NT2/D1 (cell line): ENCODE measurements at regions not wholly inside any gene's neighbourhood (a gene's known extent, or its start where the extent isn't known, plus 50 kb on each side); places are given as distances from the start of the nearest gene placed in this dataset.

Source experiments
- DNase-seq: peaks from one replicate; pipeline ENCODE4 v3.0.0-alpha.2; 2011; ENCODE audit warnings: low read depth, low spot score
- H3K27me3 ChIP-seq: 2 replicates; pipeline ENCODE4 v1.6.0; 2011; ENCODE audit warnings: mild to moderate bottlenecking; ENCODE audit not compliant: insufficient read length, insufficient read depth
- H3K36me3 ChIP-seq: 2 replicates; pipeline ENCODE4 v1.6.1; 2011; ENCODE audit warnings: mild to moderate bottlenecking, low read length, mixed read lengths; ENCODE audit not compliant: insufficient read depth, insufficient read length
- H3K4me1 ChIP-seq: 2 replicates; pipeline ENCODE4 v1.5.1; 2011; ENCODE audit not compliant: insufficient read depth, insufficient read length
- H3K4me3 ChIP-seq: 2 replicates; pipeline ENCODE4 v1.5.1; 2011; ENCODE audit warnings: low read depth; ENCODE audit not compliant: insufficient read length
- H3K9ac ChIP-seq: 2 replicates; pipeline ENCODE4 v1.6.0; 2011; ENCODE audit warnings: low read depth; ENCODE audit not compliant: insufficient read length
- H3K9me3 ChIP-seq: 2 replicates; pipeline ENCODE4 v1.5.1; 2011; ENCODE audit warnings: mild to moderate bottlenecking, low read length; ENCODE audit not compliant: insufficient read depth
- SUZ12 ChIP-seq: IDR thresholded peaks from 2 replicates; pipeline ENCODE4 v1.6.1; 2011; ENCODE audit not compliant: insufficient read length, insufficient read depth; ENCODE audit errors: extremely low read depth
- YY1 ChIP-seq: IDR thresholded peaks from 2 replicates; pipeline ENCODE4 v1.6.1; 2011; ENCODE audit not compliant: insufficient read length, insufficient read depth
- ZNF274 ChIP-seq: IDR thresholded peaks from 2 replicates; pipeline ENCODE4 v1.6.1; 2011; ENCODE audit warnings: mild to moderate bottlenecking, low read depth, low read length

- Histone ChIP-seq H3K4me1 (peaks cover 26% of the 10 kb centered on the region), H3K9me3 (no peaks in the 10 kb centered on the region), H3K36me3 (no peaks in the 10 kb centered on the region), H3K27me3 (no peaks in the 10 kb centered on the region), H3K4me3 (no peak overlapping the region), H3K9ac (no peak overlapping the region)
- no peak for DNase-seq
- no peak for TF ChIP-seq SUZ12
- no peak for TF ChIP-seq ZNF274
- no peak for TF ChIP-seq YY1
These were observed 133.3 kb upstream of the IPO9 start for GRCh38 chr1:201695607-201696006.

- Histone ChIP-seq H3K9ac (no peak overlapping the region), H3K27me3 (no peaks in the 10 kb centered on the region), H3K4me3 (no peak overlapping the region), H3K9me3 (no peaks in the 10 kb centered on the region), H3K4me1 (peaks cover 26% of the 10 kb centered on the region), H3K36me3 (no peaks in the 10 kb centered on the region)
- no peak for DNase-seq
- no peak for TF ChIP-seq YY1
- TF ChIP-seq ZNF274: no peak
- no peak for TF ChIP-seq SUZ12
These were observed 132.7 kb upstream of the IPO9 start for GRCh38 chr1:201696217-201696761.

GRCh38 chr1:201697174-201697573 lies 131.8 kb upstream of the IPO9 start:
- Histone ChIP-seq H3K27me3 (no peaks in the 10 kb centered on the region), H3K4me3 (no peak overlapping the region), H3K4me1 (peaks cover 26% of the 10 kb centered on the region), H3K9me3 (peaks cover 8% of the 10 kb centered on the region), H3K9ac (no peak overlapping the region), H3K36me3 (no peaks in the 10 kb centered on the region)
- no peak for DNase-seq
- TF ChIP-seq ZNF274 (no peak), SUZ12 (no peak), YY1 (no peak)

DNA sequence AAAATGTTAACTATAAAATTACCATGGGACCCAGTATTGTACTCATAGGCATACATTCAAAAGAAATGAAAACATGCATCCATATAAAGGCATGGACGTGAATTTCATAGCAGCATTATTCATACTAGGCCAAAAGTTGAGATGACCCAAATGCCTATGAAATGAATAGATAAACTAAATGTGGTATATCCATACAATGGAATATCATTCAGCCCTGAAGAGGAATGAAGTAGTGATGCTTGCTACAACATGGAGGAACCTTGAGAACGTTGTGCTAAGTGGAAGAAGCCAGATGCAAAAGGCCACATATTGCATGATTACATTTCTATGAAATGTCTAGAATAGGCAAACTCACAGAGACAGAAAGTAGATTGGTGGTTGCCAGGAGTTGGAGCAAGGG lies 127.1 kb upstream of the IPO9 start:
- H3K27me3 ChIP-seq: no peaks in the 10 kb centered on the region
- DNase-seq: no peak
- no peak for TF ChIP-seq SUZ12
- TF ChIP-seq ZNF274: no peak
- TF ChIP-seq YY1: no peak
- no peak overlapping the region for H3K4me3 ChIP-seq
- peaks cover 9% of the 10 kb centered on the region for H3K4me1 ChIP-seq
- H3K9me3 ChIP-seq: peaks cover 8% of the 10 kb centered on the region
- H3K36me3 ChIP-seq: no peaks in the 10 kb centered on the region
- no peak overlapping the region for H3K9ac ChIP-seq

GRCh38 chr1:201702936-201703335 lies 126.0 kb upstream of the IPO9 start:
- TF ChIP-seq YY1: no peak
- TF ChIP-seq ZNF274: no peak
- TF ChIP-seq SUZ12: no peak
- H3K4me1 ChIP-seq: peaks cover 9% of the 10 kb centered on the region
- no peaks in the 10 kb centered on the region for H3K36me3 ChIP-seq
- H3K9ac ChIP-seq: no peak overlapping the region
- no peak overlapping the region for H3K4me3 ChIP-seq
- H3K27me3 ChIP-seq: no peaks in the 10 kb centered on the region
- no peak for DNase-seq
- H3K9me3 ChIP-seq: peaks cover 8% of the 10 kb centered on the region

DNA sequence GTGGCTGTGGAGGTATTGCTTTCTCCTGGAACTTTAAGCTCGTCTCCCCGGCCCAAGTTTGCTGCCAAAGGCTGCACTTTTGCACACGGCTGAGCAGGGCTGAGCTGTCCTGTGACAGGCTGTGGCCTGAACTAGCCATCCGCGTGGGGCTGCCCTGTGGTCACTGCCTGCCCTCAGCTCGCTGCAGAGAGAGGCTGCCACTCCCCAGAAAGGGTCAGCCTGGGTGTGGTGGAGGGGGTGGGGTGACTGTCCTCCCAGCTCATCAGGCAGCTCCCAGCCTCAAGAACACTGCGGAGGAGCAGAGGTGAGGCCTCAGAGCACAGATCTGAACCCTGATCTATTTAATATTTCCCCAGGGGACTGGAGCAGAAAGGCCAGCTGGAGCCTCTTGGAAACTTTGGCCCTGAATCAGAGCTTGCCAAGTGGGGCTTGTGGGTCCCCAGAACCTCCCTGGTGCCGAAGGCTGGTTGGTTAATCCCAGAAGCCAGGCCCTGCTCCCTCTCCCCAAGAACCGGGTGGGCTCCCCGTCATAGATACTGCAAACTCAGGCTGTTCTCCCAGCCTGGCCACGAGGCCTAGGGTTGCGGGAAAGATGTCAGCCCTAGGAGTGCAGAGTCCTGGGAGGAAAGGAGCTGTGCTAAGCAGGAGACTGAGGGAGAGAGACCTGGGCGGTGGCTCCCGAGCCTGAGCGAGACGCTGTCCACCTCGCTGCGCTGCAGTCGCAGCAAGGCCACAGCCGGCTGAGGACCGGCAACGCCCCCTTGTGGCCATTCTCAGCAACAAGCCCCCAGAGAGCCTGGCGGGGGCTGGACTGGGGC lies 125.1 kb upstream of the IPO9 start:
- peaks cover 9% of the 10 kb centered on the region for H3K4me1 ChIP-seq
- no peak overlapping the region for H3K4me3 ChIP-seq
- peak overlapping the region; percentile 21 for H3K9ac ChIP-seq
- DNase-seq: peak; percentile 88
- TF ChIP-seq ZNF274 (no peak), YY1 (no peak), SUZ12 (no peak)
- H3K27me3 ChIP-seq: no peaks in the 10 kb centered on the region
- H3K9me3 ChIP-seq: peaks cover 8% of the 10 kb centered on the region
- H3K36me3 ChIP-seq: no peaks in the 10 kb centered on the region

DNA sequence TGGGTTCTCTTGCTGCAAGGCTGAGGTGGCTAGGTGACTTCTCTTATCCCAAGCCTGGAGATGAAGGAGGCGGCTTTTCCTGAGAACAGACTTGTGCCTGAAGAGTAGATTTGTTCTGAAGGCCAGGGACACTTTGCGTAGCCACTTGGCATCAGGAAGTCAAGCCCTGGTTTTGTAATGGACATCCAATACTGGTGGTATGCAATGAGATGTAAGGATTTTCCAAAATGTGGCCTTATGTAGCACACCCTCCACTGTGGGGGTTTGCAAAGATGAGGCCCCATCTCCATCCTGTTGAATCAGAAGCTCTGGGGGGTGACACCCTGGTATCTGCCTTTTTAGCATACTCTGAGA lies 124.5 kb upstream of the IPO9 start:
- no peaks in the 10 kb centered on the region for H3K36me3 ChIP-seq
- H3K9me3 ChIP-seq: peaks cover 8% of the 10 kb centered on the region
- DNase-seq: no peak
- no peak for TF ChIP-seq SUZ12
- no peak for TF ChIP-seq YY1
- TF ChIP-seq ZNF274: no peak
- no peaks in the 10 kb centered on the region for H3K27me3 ChIP-seq
- H3K4me3 ChIP-seq: no peak overlapping the region
- H3K4me1 ChIP-seq: peaks cover 9% of the 10 kb centered on the region
- peak overlapping the region; percentile 14 for H3K9ac ChIP-seq
